HG03066 (cell line): ENCODE measurements at regions not wholly inside any gene's neighbourhood (a gene's known extent, or its start where the extent isn't known, plus 50 kb on each side); places are given as distances from the start of the nearest gene placed in this dataset.
"Not testable (repeated sequence)": the region's sequence is repeated elsewhere in the genome, so short reads cannot be mapped to it uniquely, and the experiment has no call there.

Experiments
- ATAC-seq: cut with Tn5 transposase; IDR thresholded peaks from one replicate; pipeline ENCODE4 v1.9.1; 2021; ENCODE audit warnings: low read depth; ENCODE audit not compliant: unreplicated experiment

- peak; percentile 66 for ATAC-seq
These were observed 109.3 kb upstream of the IFNE start for GRCh38 chr9:21591221-21592062.

GRCh38 chr9:21592063-21592338 is 109.9 kb upstream of the IFNE start:
- no peak for ATAC-seq

GRCh38 chr9:21597284-21597683 is 115.2 kb upstream of the IFNE start:
- no peak for ATAC-seq

GRCh38 chr9:21598749-21599148 is 116.6 kb upstream of the IFNE start:
- no peak for ATAC-seq

GRCh38 chr9:21605489-21605931 is 123.4 kb upstream of the IFNE start:
- no peak for ATAC-seq

GRCh38 chr9:21607576-21607975 is 125.5 kb upstream of the IFNE start:
- no peak for ATAC-seq

GRCh38 chr9:21608200-21608599 is 126.1 kb upstream of the IFNE start:
- no peak for ATAC-seq

- ATAC-seq = no peak
These were observed 127.4 kb upstream of the IFNE start for GRCh38 chr9:21609506-21609905.

- ATAC-seq = no peak
These were observed 129.8 kb upstream of the IFNE start for GRCh38 chr9:21611891-21612290.

- ATAC-seq = no peak
These were observed 132.9 kb upstream of the IFNE start for GRCh38 chr9:21615018-21615417.

GRCh38 chr9:21615446-21615845 is 133.3 kb upstream of the IFNE start:
- no peak for ATAC-seq

GRCh38 chr9:21616082-21616778 is 134.1 kb upstream of the IFNE start:
- ATAC-seq = no peak

- no peak for ATAC-seq
These were observed 142.8 kb upstream of the IFNE start for GRCh38 chr9:21624675-21625644.

GRCh38 chr9:21626493-21626892 is 144.4 kb upstream of the IFNE start:
- no peak for ATAC-seq

GRCh38 chr9:21628954-21629353 is 146.8 kb upstream of the IFNE start:
- not testable (repeated sequence) for ATAC-seq

GRCh38 chr9:21634951-21635350 is 152.8 kb upstream of the IFNE start:
- no peak for ATAC-seq

- no peak for ATAC-seq
These were observed 156.0 kb upstream of the IFNE start for GRCh38 chr9:21638104-21638503.

- no peak for ATAC-seq
These were observed 149.3 kb upstream of the MTAP start for GRCh38 chr9:21653091-21653490.

- no peak for ATAC-seq
These were observed 148.8 kb upstream of the MTAP start for GRCh38 chr9:21653589-21653988.

- ATAC-seq = no peak
These were observed 145.4 kb upstream of the MTAP start for GRCh38 chr9:21656776-21657674.
